ENCODE measurements at regions not wholly inside any gene's neighbourhood (a gene's known extent, or its start where the extent isn't known, plus 50 kb on each side); places are given as distances from the start of the nearest gene placed in this dataset.

DNA sequence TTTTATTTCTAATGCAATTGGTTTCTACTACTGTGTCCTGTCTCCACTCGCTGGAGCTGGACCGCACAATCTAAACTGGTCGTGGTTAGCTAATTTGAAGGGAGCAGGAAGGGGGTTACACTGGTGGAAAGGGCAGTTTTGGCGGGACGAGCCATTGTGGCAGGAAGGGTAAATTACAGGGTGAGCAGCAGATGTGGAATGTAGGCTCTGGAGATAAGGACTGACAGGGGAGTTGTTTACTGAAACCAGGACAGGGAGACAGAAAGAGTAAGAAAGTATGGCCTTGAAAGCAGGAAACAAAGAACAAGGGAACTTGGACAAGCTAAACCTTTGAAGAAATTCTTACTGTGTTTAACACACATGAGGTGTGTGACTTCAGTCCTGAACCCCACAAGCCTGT is 147.8 kb downstream of the ATXN7L3B start:
- Mint-ChIP-seq H3K36me3 (no peaks in the 10 kb centered on the region), H3K4me3 (no peak overlapping the region), H3K4me1 (no peaks in the 10 kb centered on the region), H3K27me3 (ENCODE audit: low read depth) (no peaks in the 10 kb centered on the region), H3K27ac (no peak overlapping the region), H3K9me3 (peaks cover 9% of the 10 kb centered on the region)
- no peak for TF ChIP-seq CTCF (IDR thresholded peaks at IDR 0.05; ENCODE audit: unreplicated experiment)
- no peak for DNase-seq (ENCODE audit: low spot score in 2 of 2, unreplicated experiment in 2 of 2)

DNA sequence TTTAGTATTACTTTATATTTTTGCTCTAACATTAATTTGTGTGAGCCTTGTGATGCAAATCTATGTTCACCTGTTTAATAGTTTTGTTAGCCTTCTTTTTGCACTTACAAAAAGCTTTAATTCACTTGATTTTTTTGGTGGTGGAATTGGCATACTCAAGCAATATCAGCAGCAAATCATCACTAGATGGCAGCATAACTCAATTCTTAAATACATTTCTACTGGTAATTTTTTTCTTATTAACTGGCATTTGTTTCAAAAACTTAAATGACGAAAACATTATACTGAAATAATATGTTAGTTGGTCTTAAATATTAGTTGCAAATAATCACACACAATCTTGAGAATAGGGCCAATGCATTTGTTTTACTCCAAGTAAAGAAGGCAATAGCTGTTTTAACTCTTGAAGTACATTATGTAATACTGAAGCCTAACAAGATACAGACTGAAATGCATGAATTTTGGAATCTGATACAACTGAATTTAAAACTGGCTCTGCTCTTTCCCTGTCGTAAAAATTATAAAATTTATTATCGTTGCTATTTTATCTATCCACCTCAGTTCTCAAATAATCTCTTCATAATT is 151.5 kb downstream of the ATXN7L3B start:
- no peaks in the 10 kb centered on the region for H3K36me3 Mint-ChIP-seq
- TF ChIP-seq CTCF (IDR thresholded peaks at IDR 0.05; ENCODE audit: unreplicated experiment) = peak; percentile 66
- peaks cover 4% of the 10 kb centered on the region for H3K9me3 Mint-ChIP-seq
- H3K27ac Mint-ChIP-seq = no peak overlapping the region
- H3K4me1 Mint-ChIP-seq = no peaks in the 10 kb centered on the region
- no peaks in the 10 kb centered on the region for H3K27me3 Mint-ChIP-seq (ENCODE audit: low read depth)
- H3K4me3 Mint-ChIP-seq = no peak overlapping the region
- no peak for DNase-seq (ENCODE audit: low spot score in 2 of 2, unreplicated experiment in 2 of 2)

GRCh38 chr12:74689929-74690328 is 152.3 kb downstream of the ATXN7L3B start:
- DNase-seq (ENCODE audit: low spot score in 2 of 2, unreplicated experiment in 2 of 2) = no peak
- H3K9me3 Mint-ChIP-seq = no peaks in the 10 kb centered on the region
- H3K27me3 Mint-ChIP-seq (ENCODE audit: low read depth) = no peaks in the 10 kb centered on the region
- H3K36me3 Mint-ChIP-seq = no peaks in the 10 kb centered on the region
- H3K27ac Mint-ChIP-seq = no peak overlapping the region
- H3K4me1 Mint-ChIP-seq = no peaks in the 10 kb centered on the region
- TF ChIP-seq CTCF (IDR thresholded peaks at IDR 0.05; ENCODE audit: unreplicated experiment) = no peak
- no peak overlapping the region for H3K4me3 Mint-ChIP-seq

GRCh38 chr12:74719447-74719846 is 181.8 kb downstream of the ATXN7L3B start:
- no peaks in the 10 kb centered on the region for H3K9me3 Mint-ChIP-seq
- H3K4me1 Mint-ChIP-seq = no peaks in the 10 kb centered on the region
- H3K4me3 Mint-ChIP-seq = no peak overlapping the region
- no peak for DNase-seq (ENCODE audit: low spot score in 2 of 2, unreplicated experiment in 2 of 2)
- no peak for TF ChIP-seq CTCF (IDR thresholded peaks at IDR 0.05; ENCODE audit: unreplicated experiment)
- H3K27ac Mint-ChIP-seq = no peak overlapping the region
- H3K27me3 Mint-ChIP-seq (ENCODE audit: low read depth) = peaks cover 4% of the 10 kb centered on the region
- H3K36me3 Mint-ChIP-seq = no peaks in the 10 kb centered on the region

DNA sequence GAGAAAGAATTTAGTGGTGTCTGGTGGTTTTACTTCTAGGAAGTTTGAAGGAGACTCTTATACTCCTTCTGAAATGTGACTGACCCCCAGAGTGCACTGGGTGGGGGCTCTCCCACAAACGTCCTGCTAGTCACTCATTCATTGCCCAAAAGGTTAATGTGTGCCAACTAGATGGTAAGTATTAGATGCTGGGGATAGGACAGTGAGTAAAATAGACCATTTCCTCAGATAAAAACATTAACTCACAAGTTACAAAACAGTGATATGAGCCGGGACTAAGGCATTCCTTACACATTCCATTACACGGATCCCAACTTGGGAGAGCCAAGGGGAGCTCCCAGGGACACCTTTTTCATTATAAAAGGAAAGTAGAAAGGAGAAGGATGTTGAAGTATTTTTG is 185.1 kb downstream of the ATXN7L3B start:
- no peak for TF ChIP-seq CTCF (IDR thresholded peaks at IDR 0.05; ENCODE audit: unreplicated experiment)
- Mint-ChIP-seq H3K4me3 (no peak overlapping the region), H3K27ac (no peak overlapping the region), H3K9me3 (peaks cover 4% of the 10 kb centered on the region), H3K27me3 (ENCODE audit: low read depth) (no peaks in the 10 kb centered on the region), H3K36me3 (no peaks in the 10 kb centered on the region), H3K4me1 (no peaks in the 10 kb centered on the region)
- DNase-seq (ENCODE audit: low spot score in 2 of 2, unreplicated experiment in 2 of 2) = no peak

DNA sequence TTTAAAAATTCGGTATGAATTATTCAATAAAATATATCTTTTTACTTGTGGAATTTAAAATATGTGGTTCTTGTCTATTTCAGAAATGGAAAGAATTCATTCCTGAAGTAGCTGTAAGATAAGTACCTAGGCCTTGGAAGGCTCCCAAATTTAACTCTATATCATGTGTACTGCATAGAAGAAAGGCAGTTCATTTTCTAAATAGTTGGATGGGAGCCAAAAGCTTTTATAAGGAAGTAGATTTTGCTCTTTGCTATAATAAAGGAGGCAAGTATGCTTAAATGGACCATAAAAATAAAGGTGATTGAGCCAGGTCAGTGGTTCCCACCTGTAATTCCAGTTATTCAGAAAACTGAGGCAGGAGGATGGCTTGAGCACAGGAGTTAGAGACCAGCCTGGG is 187.5 kb downstream of the ATXN7L3B start:
- no peak for DNase-seq (ENCODE audit: low spot score in 2 of 2, unreplicated experiment in 2 of 2)
- TF ChIP-seq CTCF (IDR thresholded peaks at IDR 0.05; ENCODE audit: unreplicated experiment) = no peak
- Mint-ChIP-seq H3K9me3 (peaks cover 4% of the 10 kb centered on the region), H3K27ac (no peak overlapping the region), H3K27me3 (ENCODE audit: low read depth) (no peaks in the 10 kb centered on the region), H3K36me3 (no peaks in the 10 kb centered on the region), H3K4me1 (no peaks in the 10 kb centered on the region), H3K4me3 (no peak overlapping the region)
